K562 (cell line): ENCODE measurements at regions not wholly inside any gene's neighbourhood (a gene's known extent, or its start where the extent isn't known, plus 50 kb on each side); places are given as distances from the start of the nearest gene placed in this dataset.

Source experiments
- SAP30 ChIP-seq: fragments of 200-600 bp; sonication (generic); IDR thresholded peaks from 2 replicates; pipeline ENCODE4 v1.6.1; 2012; ENCODE audit warnings: borderline replicate concordance, low read depth, mild to moderate bottlenecking, moderate library complexity, low read length, control low read depth, inconsistent platforms; ENCODE audit not compliant: insufficient read depth, poor library complexity, severe bottlenecking
- SMAD1 ChIP-seq: fragments of 150-350 bp; IDR thresholded peaks from 2 replicates; pipeline ENCODE4 v1.6.1; 2014; ENCODE audit warnings: low read length, low read depth; ENCODE audit not compliant: partially characterized antibody
- SRSF7 ChIP-seq: fragments of 200-400 bp; formaldehyde crosslinking; optimal IDR thresholded peaks from 2 replicates; pipeline ENCODE3; 2017; ENCODE audit warnings: mild to moderate bottlenecking, low read depth, low read length
- TF ChIP-seq, protein P1 (sequence below), 2 experiments: fragments of 450-650 bp; IDR thresholded peaks; 2 replicates each; pipeline ENCODE4 v1.6.1; 2016; ENCODE audit warnings: mild to moderate bottlenecking in 2 of 2, borderline replicate concordance in 1 of 2, low read depth in 1 of 2, moderate library complexity in 1 of 2

DNA sequence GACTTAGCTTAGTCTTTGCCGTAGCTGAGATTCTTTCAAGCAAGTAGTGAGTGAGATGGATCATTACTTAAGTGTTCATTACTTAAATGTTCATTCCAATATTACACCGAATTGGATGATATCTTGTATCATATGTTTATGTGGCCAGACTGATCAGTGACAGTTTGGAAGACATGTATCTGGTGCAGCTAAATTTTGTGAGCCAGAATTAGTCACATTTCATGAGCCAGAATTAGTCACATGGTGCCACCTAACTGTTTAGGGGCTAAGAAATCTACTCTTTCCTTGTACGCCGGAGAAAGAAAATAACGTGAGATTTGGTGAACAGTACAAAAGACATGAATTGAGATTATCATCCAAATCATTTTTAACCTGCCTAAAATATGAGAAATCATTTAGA, 355.6 kb downstream of the USP25 start (continued):
- TF ChIP-seq SMAD1 (no peak), SAP30 (no peak), SRSF7 (no peak)
- TF ChIP-seq, protein P1, sequence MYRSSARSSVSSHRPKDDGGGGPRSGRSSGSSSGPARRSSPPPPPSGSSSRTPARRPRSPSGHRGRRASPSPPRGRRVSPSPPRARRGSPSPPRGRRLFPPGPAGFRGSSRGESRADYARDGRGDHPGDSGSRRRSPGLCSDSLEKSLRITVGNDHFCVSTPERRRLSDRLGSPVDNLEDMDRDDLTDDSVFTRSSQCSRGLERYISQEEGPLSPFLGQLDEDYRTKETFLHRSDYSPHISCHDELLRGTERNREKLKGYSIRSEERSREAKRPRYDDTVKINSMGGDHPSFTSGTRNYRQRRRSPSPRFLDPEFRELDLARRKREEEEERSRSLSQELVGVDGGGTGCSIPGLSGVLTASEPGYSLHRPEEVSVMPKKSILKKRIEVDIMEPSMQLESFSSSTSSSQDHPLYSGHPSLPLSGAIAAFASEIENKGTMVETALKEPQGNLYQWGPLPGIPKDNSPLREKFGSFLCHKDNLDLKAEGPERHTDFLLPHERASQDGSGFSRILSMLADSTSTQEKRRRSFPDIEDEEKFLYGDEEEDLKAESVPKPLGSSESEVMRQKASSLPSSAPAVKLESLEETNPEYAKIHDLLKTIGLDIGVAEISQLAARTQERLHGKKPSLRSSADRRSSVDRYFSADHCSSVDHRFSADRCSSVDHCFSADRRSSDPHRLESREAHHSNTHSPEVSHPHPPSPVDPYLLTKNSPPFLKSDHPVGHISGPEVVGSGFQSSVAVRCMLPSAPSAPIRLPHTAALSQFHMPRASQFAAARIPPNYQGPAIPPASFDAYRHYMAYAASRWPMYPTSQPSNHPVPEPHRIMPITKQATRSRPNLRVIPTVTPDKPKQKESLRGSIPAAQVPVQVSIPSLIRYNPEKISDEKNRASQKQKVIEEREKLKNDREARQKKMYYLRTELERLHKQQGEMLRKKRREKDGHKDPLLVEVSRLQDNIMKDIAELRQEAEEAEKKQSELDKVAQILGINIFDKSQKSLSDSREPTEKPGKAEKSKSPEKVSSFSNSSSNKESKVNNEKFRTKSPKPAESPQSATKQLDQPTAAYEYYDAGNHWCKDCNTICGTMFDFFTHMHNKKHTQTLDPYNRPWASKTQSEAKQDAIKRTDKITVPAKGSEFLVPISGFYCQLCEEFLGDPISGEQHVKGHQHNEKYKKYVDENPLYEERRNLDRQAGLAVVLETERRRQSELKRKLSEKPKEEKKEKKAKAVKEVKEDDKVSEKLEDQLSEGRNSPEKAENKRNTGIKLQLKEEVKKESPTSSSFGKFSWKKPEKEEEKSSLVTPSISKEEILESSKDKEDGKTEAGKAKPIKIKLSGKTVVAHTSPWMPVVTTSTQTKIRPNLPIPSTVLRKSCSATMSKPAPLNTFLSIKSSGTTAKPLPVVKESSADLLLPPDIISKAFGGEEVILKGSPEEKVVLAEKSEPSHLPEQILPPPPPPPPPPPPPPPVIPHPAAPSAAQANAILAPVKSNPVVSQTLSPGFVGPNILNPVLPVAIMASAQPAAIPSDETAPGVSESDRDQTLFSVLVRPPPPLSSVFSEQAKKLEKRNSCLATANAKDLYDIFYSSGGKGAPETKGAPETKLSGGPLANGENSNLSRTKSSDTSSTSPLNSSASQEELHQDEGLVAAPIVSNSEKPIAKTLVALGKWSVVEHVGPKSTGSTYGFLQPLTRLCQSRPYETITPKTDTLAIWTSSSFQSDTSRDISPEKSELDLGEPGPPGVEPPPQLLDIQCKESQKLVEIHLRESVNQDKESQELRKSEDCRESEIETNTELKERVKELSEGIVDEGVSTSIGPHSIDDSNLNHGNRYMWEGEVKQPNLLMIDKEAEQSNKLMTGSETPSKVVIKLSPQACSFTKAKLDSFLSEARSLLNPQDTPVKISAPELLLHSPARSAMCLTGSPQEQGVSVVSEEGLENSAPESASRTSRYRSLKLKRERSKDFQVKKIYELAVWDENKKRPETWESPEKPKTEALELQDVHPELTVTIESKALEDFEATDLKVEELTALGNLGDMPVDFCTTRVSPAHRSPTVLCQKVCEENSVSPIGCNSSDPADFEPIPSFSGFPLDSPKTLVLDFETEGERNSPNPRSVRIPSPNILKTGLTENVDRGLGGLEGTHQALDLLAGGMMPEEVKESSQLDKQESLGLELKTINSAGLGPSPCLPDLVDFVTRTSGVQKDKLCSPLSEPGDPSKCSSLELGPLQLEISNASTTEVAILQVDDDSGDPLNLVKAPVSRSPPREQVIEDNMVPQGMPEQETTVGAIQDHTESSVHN (IDR thresholded peaks at IDR 0.05; ENCODE audit: borderline replicate concordance in 1 of 2, low read depth in 1 of 2): no peak
